NCI-H345 treated with DMSO at 0.1 percent for 48 hours (cell line): ENCODE measurements at regions not wholly inside any gene's neighbourhood (a gene's known extent, or its start where the extent isn't known, plus 50 kb on each side); places are given as distances from the start of the nearest gene placed in this dataset.
A peak's percentile ranks its signal among the peaks of the same experiment; 100 is the strongest.
"Not testable (repeated sequence)": the region's sequence is repeated elsewhere in the genome, so short reads cannot be mapped to it uniquely, and the experiment has no call there.

ENCODE experiments used
- DNase-seq: peaks from one replicate; lab custom pipeline; 2025; ENCODE audit not compliant: unreplicated experiment; lab: John Stamatoyannopoulos, UW

DNA sequence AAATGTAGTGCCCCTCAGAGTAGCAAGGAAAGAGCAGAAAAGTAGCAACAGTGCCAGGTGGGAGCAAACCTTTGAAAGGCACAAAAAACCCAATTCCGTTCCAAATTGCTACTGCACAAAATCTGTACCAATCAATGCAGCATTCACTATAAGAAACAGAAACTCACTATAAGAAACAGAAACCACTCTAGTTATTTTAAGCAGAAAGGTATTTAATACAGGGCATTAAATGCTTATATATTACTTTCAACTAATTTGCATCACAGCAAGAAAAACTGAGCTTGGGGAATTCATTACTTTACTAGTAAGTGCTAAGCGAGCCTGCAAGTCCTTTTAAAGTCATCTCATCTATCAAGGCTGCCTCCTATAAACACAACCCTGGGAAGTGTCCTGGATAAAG lies 116.5 kb upstream of the OLIG3 start:
- no peak for DNase-seq

- no peak for DNase-seq
Observed at GRCh38 chr6:137623293-137623692, 129.1 kb upstream of the OLIG3 start.

GRCh38 chr6:137625100-137625661 lies 131.0 kb upstream of the OLIG3 start:
- DNase-seq = no peak

DNA sequence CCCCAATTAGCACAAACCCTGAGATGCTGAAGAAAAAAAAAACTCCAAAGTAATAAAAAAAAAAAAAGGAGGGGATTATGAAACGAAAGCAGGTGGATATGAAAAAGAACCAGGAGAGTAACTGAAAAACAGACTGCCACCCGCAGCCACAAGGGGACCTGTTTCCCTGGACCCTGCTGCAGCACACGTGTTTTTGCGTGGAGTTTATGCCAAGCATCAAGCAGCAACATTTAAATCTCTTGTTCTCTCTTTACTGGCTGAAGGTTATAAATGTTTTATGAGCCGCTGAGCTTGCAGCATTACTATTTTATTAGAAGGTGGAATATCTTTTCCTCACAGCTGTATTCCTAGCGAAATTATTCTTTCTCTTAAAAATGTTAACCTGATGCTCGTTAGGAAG lies 131.6 kb upstream of the OLIG3 start:
- DNase-seq = no peak

DNA sequence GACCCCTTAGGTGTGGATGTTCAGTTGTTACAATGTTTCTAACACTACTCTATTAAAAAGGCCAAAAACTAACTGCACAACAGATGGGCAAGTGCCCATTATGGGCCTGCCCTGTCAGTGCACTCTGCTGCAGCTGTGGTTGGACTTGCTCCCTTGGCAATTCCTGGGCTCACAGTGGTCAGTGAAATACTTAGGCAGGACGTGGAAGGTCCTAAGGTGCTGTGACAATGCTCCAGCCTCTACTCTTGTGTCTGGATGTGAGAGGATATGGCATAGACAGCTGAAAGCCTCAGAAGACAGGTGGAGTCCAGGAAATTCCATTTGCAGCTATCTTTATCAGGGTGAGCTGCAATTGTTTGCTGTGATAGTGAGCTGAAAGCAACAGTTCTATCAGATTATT lies 136.5 kb upstream of the OLIG3 start:
- no peak for DNase-seq

GRCh38 chr6:137631323-137631722 lies 137.1 kb upstream of the OLIG3 start:
- no peak for DNase-seq

- not testable (repeated sequence) for DNase-seq
Observed at GRCh38 chr6:137634177-137634576, 140.0 kb upstream of the OLIG3 start.

- no peak for DNase-seq
Observed at GRCh38 chr6:137637121-137637520, 142.9 kb upstream of the OLIG3 start.

DNA sequence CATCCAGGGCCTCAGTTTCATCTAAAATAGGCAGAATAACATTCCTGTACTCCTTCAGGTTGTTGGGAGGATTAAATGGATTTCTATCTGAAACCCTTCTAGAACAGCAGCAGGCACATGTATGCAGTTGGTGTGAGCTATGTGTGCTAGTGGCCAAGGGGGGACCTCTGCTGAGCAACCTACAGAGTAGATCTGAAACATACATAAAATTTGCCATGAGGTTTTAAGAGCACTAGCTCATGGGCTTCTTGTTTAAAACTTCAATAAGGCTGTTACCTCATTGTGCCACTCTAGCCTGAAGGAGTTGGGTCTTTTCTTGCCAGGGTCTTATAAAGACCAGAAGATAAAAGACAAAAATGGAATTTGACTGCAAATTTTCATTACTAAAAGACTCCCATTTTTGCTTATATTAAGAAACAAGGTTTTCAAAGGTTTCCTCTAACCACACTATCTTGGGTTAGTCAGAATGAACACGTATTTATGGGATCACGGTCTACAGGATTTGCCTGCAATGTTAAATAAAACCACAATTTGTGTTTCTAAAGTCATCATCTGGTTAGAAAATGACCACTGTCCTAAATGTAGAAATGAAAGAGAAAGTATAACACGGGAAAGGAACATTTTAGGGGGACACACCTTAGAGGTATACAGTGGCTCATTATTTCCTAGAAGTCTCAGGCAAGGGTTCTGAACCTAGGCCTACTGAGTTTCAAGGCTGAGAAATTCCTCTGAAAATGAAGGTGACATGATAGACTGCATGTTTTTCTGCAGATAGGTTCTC lies 144.9 kb upstream of the OLIG3 start:
- DNase-seq = no peak

DNA sequence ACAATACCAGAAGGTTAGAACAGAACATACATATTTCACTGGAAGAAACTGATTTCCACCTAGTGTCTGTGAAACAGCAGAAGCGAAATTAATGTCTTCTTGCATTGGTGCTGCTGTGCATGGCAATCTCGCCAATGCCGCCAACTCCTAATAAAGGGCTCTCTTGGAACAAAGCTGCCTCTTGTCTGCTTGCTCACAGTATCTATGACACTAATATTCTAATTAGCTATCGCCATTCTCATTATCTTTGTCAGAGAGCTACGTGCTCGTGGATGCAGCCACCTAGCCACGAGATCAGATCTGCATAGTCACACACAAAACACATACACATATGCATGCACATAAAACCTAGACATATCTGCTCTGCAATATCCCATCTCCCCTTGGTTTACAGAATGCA lies 145.9 kb upstream of the OLIG3 start:
- no peak for DNase-seq

DNA sequence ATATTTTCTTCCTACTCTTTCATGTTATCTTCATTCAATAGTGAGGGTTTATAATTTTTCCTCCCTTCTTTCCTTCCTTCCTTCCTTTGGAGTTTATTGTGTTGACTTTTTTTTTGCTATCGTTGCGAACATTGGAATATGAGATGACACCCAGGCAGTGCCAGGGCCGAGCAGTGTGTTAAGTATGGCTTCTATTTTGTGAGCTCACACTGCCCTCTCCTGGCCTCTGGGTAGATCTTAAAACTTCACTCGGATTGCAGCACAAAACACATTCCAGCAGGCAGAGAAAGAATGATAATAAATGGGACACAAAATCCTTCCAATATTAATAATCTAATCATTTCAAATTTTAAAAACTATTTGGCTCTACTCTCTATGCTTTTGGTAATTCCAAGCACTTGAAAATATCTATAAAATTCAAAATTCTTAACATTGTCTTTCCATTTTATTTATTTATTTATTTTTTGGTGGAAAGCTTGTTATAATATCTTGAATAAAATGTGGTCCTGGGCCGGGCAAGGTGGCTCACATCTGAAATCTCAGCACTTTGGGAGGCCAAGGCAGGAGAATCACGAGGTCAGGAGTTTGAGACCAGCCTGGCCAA lies 147.4 kb upstream of the OLIG3 start:
- DNase-seq = peak; percentile 66

DNA sequence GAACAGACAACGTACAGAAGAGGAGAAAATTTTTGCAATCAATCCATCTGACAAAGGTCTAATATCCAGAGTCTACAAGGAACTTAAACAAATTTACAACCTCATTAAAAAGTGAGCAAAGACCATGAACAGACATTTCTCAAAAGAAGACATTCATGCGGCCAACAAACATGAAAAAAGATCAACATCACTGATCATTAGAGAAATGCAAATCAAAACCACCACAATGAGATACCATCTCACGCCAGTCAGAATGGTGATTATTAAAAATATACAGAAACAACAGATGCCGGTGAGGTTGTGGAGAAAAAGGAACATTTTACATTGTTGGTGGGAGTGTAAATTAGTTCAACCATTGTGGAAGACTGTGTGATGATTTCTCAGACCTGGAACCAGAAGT lies 149.0 kb upstream of the OLIG3 start:
- DNase-seq = not testable (repeated sequence)

- not testable (repeated sequence) for DNase-seq
Observed at GRCh38 chr6:137643644-137644043, 149.4 kb upstream of the OLIG3 start.

DNA sequence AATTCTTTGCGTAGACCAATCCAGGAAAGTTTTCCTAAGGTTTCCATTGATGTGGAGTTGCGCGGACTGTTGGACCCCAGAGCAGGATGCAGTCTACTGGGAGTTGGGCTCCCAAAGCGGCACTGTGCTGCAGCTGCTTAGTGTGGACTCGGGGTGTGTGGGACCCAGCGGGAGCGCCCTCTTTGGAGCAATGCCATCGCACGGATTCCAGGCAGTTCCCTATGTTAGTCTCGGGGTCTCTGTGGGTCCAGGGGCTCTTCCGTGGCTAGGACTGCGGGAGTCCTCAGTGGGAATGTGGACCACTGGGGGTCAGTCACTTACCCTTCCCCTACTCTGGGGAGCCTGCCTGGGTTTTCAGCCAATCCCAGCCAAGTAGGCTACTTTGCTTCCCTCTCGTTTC lies 151.7 kb upstream of the OLIG3 start:
- no peak for DNase-seq

DNA sequence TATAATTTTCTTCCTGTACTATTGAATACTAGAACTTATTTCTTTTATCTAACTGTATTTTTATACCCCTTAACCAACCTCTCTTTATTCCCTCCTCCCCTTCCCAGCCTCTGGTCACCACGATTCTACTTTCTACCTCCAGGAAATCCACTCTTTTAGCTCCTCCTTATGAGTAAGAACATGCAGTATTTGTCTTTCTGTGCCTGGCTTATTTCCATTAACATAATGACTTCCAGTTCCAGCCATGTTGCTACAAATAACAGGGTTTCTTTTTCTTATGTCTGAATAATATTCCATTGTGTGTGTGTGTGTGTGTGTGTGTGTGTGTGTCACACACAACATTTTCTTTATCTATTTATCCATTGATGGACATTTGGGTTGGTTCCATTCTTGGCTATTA lies 152.3 kb upstream of the OLIG3 start:
- DNase-seq = no peak

GRCh38 chr6:137647762-137648447 lies 153.7 kb upstream of the OLIG3 start:
- no peak for DNase-seq

GRCh38 chr6:137650720-137651119 lies 156.5 kb upstream of the OLIG3 start:
- DNase-seq = no peak

GRCh38 chr6:137651178-137651577 lies 157.0 kb upstream of the OLIG3 start:
- no peak for DNase-seq

- no peak for DNase-seq
Observed at GRCh38 chr6:137651591-137652335, 157.6 kb upstream of the OLIG3 start.

DNA sequence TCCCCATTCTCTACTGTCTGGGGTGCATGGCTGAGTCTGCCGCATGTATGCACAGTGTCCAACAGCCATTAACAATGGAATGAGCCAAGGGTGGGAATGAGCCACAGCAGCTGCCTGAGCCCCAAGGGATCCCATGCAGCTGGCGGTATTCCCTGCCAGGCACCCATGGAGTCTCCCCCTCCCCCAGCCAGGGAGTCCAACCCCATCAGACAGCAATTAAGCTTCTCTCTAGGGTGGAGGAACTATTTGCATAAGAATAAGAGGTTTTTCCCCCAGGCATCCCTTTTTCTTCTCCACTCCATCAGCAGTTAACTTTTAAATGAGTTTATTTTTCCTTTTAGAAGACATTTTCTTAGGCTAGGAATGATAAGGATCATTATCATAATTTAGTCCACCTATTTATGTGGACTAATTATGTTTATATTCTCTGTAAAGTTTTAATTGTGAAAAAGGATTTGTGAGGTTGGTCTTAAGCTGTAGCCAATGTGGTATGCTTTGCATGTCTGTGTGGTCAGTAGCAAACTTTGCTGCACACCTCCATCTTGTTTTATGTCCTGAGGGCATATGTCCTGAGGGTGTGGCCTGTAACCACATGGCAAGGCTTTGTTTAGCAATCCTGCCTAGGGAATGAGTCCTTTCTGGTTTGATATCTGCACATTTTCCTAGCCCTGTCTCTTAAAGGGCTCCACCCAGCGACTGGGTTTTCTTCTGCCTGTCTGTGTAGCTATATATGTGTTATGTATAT lies 158.9 kb upstream of the OLIG3 start:
- peak; percentile 26 for DNase-seq

DNA sequence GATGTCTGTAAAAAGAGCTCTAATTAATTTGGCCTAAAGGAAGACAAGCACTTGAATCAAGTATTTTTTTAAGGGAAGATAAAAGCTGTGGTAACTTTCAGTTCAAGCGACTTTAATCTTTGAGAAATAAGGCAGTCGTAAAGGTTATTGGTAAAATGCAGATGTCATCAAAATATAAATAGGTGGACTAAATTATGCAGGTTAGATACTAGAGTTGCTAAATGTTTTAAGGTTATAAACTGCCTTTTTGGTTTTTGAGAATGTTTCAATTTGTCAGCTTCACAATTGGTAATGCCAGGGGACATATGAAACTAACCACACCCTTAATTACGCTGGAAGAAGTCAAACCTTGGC lies 159.5 kb upstream of the OLIG3 start:
- DNase-seq = no peak
